NCI-H82 (cell line): ENCODE measurements at regions not wholly inside any gene's neighbourhood (a gene's known extent, or its start where the extent isn't known, plus 50 kb on each side); places are given as distances from the start of the nearest gene placed in this dataset.
A peak's percentile ranks its signal among the peaks of the same experiment; 100 is the strongest.
"Not testable (repeated sequence)": the region's sequence is repeated elsewhere in the genome, so short reads cannot be mapped to it uniquely, and the experiment has no call there.

Experiments used
- DNase-seq: peaks from one replicate; lab custom pipeline; 2025; lab: John Stamatoyannopoulos, UW

DNA sequence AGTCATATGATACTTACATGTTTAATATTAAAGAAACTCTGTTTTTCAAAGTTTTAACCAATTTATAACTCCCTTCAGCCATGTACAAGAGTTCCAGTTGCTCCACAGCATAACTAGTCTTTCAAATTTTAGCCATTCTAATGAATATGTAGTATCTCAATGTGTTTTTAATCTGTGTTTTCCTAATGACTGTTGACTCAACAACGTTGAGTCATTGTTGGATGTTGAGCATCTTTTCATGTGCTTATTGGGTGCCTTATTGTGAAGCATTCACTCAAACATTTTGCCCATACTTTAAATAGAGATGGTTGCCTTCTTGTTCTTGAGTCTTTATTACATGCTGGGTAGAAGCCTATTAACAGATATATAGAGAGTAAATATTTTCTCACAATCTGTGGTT, 240.2 kb upstream of the LYPLAL1 start:
- no peak for DNase-seq

DNA sequence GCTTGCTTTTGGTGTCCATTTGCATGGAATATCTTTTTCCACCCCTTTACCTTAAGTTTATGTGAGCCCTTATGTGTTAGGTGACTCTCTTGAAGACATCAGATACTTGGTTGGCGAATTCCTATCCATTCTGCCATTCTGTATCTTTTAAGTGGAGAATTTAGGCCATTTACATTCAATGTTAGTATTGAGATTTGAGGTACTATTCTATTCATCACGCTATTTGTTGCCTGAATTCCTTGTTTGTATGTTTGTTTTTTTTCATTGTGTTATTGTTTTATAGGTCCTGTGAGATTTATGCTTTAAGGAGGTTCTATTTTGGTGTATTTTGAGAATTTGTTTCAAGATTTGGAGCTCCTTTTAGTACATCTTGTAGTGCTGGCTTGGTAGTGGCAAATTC, 238.3 kb upstream of the LYPLAL1 start:
- not testable (repeated sequence) for DNase-seq

DNA sequence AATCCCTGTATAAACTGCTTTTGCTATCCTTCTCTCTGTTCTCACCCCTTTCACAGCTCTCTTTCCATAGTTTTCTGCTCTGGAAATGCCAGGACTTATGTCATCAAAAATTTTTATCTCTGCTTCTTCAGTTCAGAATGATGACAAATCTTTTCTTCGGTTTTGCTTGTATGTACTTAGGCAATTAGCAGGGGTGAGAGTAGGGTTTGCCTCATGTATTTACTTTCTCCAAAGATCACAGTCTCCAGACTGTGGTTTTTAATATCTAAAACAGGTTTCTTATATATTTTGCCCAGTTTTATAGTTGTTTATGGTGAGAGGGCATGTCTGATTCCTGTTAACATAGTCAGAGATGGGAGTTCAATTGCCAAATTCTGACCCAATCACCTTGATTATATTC, 235.4 kb upstream of the LYPLAL1 start:
- no peak for DNase-seq

DNA sequence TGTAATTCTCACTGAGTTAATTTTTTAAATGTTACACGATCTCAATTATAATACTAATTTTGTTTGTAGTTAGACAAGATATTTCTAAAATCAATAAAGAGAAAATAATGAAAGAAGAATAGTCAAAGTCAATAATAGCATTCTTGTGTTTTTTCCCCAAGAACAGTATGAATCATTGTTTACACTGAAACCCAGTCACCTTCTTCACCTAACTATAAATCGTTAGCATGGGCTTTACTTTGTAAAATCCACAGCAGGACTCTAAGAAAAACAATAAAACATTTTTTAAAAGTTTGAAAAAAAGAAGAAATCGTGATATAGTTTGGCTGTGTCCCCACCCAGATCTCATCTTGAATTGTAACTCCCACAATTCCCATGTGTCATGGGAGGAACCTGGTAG, 234.6 kb upstream of the LYPLAL1 start:
- DNase-seq = no peak

DNA sequence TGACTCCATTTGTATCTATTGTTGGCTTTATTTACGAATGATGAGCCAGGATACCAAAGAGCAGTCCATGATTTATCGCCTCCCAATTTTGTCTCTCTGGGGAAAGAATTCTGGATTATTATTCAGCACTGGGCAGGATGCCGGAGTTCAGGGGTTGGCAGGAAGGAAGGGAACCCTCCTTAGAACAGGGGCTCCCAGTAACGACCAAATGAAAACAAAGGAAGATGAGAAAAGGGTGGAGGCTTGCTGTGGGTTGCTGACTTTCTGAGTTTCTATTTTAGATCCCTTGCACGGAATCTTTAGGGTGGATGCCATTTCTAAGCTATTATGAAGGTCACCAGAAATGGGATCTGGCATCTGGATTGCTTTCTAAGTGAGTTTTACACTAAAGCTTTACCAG, 231.2 kb upstream of the LYPLAL1 start:
- DNase-seq = no peak

DNA sequence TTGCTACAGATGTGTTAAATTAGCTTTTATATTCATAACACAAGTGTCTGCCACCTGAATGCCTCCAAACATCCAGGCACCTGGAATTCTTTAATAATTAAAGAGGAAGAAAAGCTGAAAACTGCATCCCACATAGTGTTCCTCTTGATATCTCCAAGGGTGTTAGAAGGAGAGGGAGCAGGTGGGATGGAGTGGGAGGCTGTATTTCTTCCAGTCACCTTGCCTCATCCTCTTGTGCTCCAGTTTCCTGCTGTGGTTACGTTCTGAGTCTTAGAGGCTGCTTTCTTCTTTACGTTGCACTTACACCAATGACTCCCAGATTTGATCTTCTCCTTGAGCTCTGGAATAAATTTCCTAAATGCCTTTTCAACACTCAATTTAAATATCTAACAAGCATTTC, 230.3 kb upstream of the LYPLAL1 start:
- DNase-seq = no peak

DNA sequence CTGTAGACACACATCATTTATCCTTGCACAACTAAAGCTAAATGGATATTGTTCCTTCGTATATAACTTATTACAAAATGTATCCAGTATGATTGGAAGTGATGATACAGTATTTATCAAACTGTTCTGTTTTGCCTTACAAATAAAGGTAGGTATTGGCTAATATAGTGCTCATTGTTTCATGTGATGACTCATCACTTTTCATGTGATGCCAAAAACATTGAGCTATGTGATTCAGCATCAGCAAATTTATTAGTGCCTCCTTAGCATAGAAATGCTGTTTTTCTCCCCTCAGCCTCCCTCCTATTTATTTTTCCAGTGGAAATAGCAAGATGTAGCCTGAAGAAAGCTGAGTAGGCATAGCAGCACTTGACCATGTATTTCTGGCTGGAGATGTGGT, 228.6 kb upstream of the LYPLAL1 start:
- DNase-seq = no peak

DNA sequence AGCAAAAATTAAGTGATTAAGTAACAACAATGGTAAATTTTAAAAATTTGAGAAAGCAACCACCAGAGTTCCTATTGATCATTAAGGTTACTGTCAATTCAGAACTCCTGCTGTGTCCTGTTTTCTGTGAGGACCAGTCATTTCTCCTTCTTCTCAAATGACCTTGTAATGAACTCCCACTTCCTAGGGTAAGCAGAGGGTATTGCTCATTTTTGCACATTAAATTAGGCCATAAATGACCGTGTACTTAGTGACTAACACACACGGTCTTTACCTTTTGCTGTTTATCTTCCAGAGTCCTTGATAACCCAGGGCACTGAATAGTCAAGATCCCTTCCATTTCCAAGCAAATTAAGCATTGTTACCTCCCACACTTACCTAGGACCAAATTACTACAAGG, 227.5 kb upstream of the LYPLAL1 start:
- no peak for DNase-seq

DNA sequence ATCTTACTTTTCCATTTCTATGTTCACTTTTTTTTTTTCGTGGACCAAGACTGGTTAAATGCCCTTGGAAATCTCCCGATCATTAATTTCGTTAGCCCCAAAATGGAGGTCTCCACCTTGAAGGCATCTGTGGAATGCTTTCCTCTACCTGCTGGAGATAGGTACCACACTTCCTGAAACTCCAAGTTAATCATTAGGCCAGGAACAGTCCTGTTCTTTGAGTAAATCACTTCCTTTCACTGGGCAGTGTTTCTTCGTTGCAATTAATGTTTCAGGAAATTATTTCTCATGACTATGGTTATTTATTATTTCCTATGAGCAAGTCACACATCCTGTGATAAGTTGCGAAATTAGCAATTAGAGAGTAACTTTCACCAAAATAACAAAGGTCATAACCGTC, 225.2 kb upstream of the LYPLAL1 start:
- DNase-seq = no peak

DNA sequence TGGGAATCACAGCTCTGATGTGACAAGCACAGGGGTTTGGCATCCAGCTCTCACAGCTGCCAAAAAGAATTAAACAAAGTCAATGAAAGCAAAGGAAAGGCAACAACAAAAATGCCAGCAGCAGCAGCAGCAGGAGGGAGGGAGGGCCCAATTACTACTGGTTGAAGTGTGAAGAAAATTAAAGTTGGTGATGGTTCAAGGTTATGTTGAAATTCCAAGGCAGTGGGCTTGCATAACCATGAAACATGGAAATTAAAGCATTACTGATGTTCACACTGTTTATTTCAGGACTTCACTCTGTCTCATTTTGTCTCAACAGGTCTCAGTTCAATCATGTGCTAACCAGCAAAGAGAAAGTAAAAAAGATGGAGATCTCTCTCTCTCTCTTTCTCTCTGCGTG, 220.3 kb upstream of the LYPLAL1 start:
- DNase-seq = no peak

DNA sequence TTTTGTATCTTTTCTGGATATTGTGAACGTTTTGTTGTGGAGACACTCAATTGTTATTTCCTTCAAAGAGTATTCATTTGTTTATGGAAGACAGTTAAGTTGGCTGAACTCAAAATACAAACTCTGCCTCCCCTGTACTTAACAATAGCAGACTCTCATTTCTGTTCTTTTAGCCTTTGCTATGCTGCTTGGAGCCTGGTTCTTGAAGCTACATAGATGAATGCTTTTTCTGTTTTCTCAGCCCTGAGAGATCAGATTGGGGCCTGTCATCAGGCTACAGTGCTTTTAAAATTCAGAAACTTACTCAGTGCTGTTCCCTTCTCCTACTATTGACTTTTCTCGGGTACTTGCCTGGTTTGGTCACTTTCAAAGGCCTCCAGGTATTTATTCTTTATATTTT, 215.7 kb upstream of the LYPLAL1 start:
- DNase-seq = no peak

DNA sequence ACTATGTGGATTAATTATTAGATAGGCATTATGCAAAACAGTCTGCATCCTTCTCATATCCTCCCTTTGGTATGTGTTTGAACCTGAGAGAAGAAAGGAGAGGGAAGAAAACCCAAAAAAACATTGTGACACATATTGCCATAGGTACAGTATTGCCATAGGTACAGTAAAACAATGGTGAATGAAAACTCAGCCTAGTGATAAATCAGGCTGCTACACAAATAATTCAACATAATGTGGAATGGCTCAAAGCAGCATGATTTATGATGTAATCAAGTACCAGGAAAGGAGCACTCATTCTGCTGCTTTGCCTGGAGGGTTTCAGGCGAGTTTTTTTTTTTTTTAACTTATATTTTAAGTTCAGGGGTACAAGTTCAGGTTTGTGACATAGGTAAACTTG, 213.9 kb upstream of the LYPLAL1 start:
- DNase-seq = no peak

DNA sequence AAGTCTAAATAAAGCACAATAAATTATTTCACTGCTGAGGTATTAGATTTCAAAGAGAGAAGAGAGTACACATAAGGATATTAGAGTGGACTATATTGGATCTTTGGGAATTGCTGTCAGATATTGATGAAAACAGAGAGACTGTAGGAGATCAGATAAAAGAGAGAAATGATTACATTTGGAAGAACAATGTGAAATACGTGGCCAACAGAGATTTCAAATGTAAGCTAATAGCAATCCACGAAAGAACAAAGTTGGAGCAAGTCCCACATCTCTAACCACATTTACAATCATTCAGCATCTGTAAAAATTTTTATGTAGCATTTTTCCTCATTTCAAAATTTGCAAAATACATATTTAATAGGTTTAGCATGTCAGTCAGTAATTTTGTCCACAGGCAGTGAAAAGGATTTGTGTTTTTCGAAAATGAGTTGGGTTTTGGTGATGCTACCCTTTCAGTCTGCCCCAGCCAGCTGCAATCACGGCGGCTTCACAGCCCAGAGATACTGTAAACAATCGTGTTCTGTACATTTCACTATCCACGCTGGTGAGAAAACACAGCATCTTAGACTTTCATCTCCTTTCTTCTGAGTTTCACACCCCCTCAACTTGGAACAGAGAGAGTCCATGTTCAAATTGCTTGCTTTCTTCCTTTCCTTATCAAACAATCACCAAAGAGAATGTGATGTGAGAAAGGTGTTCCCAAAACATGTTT, 209.1 kb upstream of the LYPLAL1 start:
- DNase-seq = no peak

DNA sequence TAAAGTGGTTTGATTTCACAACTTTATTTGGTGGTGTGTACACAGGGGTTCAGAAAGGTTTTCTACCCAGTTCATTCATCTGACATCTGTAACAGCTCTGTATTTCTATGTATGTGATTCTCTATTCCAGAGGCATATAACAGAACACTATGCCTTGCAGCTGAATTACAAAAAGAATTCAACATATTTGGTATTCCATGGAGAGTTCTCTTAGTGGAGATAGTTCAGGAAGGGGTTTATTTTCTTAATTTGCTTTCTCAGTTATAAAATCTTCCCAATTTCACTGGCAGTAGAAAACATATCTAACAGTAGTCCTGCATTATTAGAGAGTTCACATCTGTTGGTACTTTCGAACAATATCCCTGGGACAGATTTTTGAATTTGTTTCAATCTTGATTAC, 207.9 kb upstream of the LYPLAL1 start:
- DNase-seq = no peak

DNA sequence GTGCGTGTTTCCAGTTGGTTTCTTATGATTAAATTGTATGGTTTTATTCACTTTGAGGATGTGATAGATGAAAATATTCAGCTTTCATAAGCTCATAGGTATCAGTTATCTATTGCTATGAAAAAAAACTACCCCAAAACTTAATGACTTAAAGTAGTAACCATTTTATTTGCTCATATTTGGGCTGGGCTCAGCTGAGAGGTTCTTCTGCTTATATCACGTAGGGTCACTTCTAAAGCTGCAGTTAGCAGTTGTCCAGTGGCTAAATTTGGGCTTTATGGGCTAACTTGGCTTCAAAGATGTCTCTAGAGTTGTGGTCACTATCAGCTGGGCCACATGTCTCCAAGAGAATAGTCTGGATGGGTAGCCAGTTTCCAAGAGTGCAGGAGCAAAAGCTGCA, 206.4 kb upstream of the LYPLAL1 start:
- no peak for DNase-seq

DNA sequence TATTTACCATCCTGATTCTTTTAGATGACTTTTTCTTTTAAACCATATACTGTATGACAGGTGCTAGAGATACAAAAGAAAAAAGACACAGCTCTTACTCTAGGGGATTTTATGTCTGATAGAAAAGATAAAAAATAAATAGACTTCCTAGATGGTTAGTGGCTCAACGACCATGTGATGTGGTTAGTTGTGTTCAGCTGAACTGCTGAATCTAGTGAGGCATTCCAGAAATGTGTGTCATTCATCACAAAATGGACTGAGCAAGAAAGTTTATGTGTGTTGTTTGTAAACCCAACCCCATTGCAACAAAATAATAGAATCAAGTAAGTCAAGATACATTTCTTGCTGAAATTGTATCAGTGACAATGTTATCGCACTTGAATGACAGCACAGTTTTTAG, 205.8 kb upstream of the LYPLAL1 start:
- DNase-seq = no peak

DNA sequence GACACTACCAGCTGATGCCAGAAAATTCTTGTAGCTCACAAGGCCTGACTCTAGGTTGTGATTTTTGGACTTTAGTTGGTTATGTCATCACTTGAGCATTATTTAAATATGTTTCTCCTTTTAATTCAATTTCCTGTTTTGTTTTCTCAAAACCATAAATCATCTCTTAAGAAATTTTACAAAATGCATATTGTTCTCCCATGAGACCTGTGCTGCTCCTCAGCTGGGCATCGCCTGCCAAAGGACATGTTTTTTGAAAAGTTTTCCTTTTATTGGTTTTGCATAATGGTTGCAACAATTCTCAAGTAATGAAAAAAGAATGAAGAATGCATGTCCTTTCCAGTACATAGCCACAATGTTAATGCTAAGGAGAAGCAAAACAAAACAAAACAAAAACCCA, 204.7 kb upstream of the LYPLAL1 start:
- no peak for DNase-seq

DNA sequence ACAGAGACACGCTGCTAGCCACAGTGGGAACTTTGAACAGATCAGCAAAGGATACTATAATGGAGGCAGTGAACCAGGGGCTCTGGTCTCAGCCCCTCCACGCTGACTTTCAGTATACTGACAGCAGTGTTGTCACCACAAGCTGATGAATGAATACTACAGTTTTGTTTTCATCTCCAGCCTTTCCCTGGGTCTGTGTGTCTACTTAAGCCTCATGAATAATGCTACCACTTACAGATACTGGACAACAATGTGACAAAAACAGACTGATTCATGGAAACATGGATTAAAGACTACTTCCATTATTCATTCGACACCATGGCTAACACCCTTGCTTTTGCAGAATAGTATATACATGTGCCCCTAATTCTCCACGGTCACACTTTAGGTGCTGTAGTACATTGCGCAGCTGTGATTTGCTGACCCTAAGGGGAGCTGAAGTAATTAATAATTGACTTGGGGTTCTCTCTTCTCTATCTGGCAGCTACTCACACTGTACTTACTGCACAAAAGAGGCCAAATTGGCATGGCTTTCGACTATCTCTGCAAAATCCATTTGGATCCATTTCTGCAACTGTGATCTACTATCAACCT, 203.2 kb upstream of the LYPLAL1 start:
- no peak for DNase-seq

DNA sequence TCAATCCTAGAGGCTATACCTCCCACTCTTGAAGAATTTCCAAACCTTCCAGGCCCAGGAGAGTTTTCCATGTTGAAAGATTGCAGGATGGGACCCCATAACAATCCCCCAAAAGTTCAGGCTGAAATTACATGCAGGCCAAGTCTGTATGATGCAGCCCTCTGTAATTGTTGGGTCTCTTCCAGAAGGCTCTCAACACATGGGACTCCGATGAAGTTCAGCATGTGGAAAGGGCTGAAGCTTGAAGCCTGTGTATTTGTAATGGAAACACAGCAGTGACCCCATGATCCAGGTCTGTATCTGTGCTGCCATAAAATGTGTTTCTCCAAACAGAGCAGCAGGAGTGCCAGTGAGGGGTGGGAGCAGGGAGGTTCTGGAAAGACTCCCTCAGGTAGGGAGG, 202.5 kb upstream of the LYPLAL1 start:
- DNase-seq = no peak

DNA sequence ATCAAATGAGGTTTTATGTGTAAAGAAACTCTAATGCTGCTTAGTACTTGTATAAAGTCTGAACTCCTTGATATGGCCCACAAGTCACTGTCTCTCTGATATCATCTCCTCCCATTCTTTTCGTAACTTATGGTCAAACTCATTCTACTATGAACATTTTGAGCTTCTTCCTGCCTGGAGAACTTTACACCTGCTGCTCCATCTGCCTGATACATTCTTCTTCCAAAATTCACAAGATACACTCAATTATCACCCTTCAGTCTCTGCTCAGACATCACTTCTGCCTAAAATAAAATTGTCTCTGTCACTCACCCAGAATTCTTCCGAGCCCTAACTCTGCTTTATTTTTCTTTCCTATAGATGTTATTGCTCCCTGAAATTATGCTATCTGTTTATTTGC, 192.8 kb upstream of the LYPLAL1 start:
- no peak for DNase-seq

DNA sequence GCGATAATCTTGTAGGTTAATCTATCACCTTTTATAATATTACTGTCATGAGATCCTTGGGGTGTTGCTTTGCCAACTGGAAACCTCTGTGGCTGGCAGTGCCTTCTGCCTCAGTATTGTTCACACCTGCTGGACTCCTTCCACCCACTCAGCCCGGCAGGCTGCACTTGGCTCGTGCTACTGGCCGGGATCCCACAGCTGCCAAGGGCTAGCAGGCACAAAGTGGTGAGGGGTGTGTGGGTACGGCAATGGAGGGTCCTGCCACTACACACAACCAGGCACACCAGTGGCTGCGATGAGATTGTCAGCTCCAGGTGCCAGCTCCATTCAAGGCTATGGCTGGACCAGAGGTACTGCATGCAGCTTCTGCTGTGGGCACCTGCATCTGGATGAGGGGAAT, 191.2 kb upstream of the LYPLAL1 start:
- no peak for DNase-seq

DNA sequence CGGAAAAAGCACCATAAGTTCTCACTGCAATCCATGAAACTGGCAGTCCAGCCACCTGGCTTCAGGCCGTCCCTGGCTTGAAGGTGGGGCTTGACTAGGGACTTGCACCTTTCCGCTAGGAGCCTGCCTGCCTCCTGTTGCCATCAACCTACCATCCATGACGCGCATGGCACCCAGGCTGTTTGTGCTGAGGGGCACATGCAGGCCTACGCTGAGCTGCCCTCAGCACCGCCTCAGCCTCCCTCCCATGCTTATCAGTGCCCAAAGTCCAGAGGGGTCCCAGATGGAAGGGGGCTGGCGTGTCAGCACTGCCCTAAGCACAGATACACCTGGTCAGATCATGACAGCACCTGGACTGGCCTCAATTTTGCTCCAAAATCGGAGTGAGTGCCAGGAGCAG, 190.2 kb upstream of the LYPLAL1 start:
- no peak for DNase-seq

DNA sequence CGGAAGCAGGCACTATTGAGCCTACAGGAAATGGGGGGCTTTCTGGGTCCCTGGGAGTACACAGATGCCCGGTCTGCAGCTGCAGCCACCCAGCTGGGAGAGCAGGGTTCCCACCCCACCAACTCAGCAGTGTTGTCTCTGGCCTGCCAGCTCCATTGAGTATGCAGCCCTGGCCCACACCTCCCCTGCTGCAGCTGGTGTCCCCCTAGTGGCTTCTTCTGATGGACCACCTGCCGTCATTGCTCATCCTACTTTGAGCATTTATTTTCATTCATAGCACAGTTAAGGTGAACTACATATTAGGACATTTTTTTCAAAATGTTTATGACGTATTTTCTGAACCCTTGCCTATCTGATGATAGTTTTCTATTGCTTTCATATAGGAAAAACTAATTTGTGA, 189.8 kb upstream of the LYPLAL1 start:
- DNase-seq = peak; percentile 57

DNA sequence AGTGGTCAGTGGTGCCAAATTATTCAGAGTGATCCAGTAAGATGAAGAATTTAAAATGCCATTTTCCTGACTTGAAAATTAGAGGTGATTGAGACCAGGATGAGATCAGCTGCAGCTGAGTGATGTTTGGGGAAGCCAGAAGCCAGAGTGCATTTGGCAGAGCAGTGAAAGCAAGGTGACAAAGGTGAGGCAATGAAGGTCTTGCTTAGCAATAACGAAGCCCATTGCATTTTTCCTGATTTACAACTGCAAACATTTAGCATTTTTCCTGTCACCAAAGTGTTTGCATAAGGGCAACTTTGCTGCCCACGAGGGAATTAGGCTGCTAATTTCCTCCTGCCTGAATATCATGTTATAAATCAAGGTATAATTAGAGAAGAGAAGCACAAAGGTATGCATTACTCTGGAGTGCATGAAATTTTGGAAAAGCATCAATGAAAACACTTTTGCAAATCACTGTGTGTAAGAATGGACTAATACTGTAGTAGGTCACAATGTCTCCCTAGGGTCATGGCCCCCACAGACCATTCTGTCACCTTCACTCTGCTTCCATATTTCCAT, 188.2 kb upstream of the LYPLAL1 start:
- DNase-seq = no peak
